Left cardiac atrium (tissue), 4 donors: ENCODE measurements at regions not wholly inside any gene's neighbourhood (a gene's known extent, or its start where the extent isn't known, plus 50 kb on each side); places are given as distances from the start of the nearest gene placed in this dataset.
A peak's percentile ranks its signal among the peaks of the same experiment; 100 is the strongest.
"Not testable (repeated sequence)": the region's sequence is repeated elsewhere in the genome, so short reads cannot be mapped to it uniquely, and the experiment has no call there.

Experiments
- ATAC-seq, 2 donors: fragments of 200-7000 bp; cut with Tn5 transposase; one replicate each; pipeline ENCODE4 v1.9.1; 2020; ENCODE audit warnings: mild to moderate bottlenecking in 2 of 2, moderate library complexity in 2 of 2
- DNase-seq: peaks from one replicate; pipeline ENCODE4 v3.0.0-alpha.2; 2020
- intact Hi-C, 2 donors: fragments of 100-400 bp; cut with DNase I; formaldehyde crosslinking; loops; one replicate each; pipeline versions ENCODE4 v1.14.1 to v1.15.1; 2022 to 2023
- donor health status: DM: no; HTN: yes; CAD: no.
- donor health status: DM: no; HTN: yes; CAD: no; lungs with severe emphysema.
- donor health status: DM: yes; HTN: yes; CAD: no.
- donor health status: Dilated cardiomyopathy.

- intact Hi-C loops, ATAC-seq, DNase-seq: not testable (repeated sequence)
Observed at GRCh38 chr11:126130781-126131180, 68.1 kb upstream of the CDON start.

DNA sequence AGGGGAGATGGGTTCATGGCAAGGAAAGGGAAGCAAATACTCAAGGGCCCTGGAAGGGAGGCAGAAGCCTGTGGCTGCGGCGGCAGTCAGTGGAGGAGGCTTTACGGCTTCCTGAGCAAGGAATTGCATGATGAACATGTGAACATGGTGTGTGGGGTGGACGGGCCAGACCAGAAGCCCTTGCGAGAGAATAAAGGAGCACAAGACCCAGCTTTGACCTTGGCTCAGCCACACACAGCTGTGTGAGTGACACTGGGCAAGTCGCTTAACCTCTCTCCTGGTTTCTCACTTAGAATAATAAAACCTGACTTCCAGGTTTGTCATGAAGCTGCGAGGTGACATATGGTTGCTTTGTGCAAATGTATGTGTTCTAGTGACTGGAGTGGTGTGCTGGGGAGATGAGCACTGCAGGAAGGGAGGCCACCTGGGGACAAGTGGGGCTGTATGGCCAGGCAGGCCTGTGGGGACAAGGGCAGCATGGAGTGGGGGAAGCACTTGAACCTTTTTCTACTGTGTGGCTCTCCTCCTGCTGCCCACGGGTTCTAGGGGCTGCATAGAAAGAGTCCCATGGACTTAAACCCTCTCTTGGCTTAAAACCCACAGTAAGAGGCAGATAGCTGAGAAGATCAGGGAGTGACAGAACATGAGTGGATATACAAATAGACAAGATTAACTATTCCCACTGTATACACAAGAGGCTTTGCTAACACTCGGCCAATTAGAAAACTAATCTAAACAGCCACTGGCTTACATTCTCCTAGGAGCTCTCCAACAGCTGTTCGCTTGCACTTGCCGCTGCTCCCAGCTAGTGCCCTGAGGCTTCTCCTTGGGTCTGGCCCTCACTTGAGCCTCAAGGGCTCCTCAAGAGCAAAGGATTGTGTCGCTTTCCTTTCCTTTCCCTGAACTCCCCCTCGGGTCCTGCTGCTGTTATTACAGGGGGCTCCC lies 67.3 kb upstream of the CDON start:
- DNase-seq: no peak
- intact Hi-C loops: no loop called here
- ATAC-seq: peak in 1 of 2 donors; percentile 17

- DNase-seq (no peak), ATAC-seq (peak; percentile 70 to 78)
- intact Hi-C loops: no loop called here
Observed at GRCh38 chr11:126127898-126128297, 65.2 kb upstream of the CDON start.

- DNase-seq: no peak
- intact Hi-C loops: no loop called here
- peak in 1 of 2 donors; percentile 53 for ATAC-seq
Observed at GRCh38 chr11:126127284-126127845, 64.7 kb upstream of the CDON start.

GRCh38 chr11:126124231-126124661 lies 61.6 kb upstream of the CDON start:
- DNase-seq: no peak
- intact Hi-C loops: no loop called here
- ATAC-seq: no peak

GRCh38 chr11:126123686-126124085 lies 61.0 kb upstream of the CDON start:
- intact Hi-C loops: loop anchor here in 1 of 2 donors (1.0 kb wide), 1 partner anchor 25 kb away; no protein-coding TSS in a partner anchor
- DNase-seq (no peak), ATAC-seq (no peak)

GRCh38 chr11:126122863-126123262 lies 60.2 kb upstream of the CDON start:
- intact Hi-C loops: loop anchor here in 1 of 2 donors (1.0 kb wide), 1 partner anchor 25 kb away; no protein-coding TSS in a partner anchor
- DNase-seq (no peak), ATAC-seq (peak in 1 of 2 donors; percentile 13)

DNA sequence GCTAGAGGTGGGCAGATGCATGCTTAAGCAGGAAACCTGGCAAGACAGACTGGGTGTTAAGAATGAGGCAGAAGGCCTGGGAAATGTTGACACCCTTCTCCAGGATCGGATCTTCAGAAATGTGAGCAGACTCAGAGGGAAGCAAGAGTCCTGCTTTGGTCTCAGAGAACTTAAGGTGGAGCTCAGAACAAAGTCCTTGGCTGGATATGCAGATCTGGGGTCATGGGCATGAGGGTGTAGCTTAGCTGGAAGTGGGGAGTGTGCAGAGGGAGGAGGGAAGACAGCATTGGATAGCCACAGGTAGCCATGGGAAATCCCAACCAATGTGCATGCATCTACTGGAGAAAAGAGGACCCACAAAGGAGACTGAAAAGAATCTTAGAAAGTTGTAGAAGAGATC lies 58.6 kb upstream of the CDON start:
- ATAC-seq (no peak), DNase-seq (no peak)
- intact Hi-C loops: no loop called here

GRCh38 chr11:126118806-126119205 lies 56.1 kb upstream of the CDON start:
- no peak for ATAC-seq
- no peak for DNase-seq
- intact Hi-C loops: no loop called here

DNA sequence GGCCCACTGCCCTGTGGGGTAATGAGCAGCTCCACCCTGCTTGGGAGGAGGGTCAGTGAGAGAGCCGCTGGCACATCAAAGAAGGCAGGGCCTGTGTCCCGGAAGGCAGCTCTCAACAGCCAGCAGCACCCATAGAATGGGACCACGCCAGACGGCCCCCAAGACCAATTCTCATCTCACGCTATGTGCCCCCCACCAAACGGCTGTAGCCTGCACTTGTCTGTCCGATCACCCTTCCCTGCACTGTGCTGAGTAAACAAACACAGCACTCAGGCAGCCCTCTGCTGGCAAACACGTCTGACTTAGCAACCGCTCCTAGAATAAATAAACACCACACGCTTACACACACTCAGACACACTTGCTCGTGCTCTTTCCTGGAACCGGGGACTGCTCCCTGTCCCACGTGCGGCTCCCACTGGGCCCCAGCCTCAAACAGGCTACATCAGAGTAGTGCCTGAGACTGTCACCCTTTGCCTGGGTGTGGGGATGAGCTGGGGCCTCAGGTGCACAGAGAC lies 53.2 kb upstream of the CDON start:
- ATAC-seq (peak; percentile 48 to 73), DNase-seq (peak; percentile 82)
- intact Hi-C loops: loop anchor here in 1 of 2 donors (1.0 kb wide), 1 partner anchor 23 kb away; no protein-coding TSS in a partner anchor

GRCh38 chr11:126115127-126115495 lies 52.4 kb upstream of the CDON start:
- ATAC-seq: peak; percentile 58 to 59
- intact Hi-C loops: no loop called here
- peak; percentile 85 for DNase-seq

DNA sequence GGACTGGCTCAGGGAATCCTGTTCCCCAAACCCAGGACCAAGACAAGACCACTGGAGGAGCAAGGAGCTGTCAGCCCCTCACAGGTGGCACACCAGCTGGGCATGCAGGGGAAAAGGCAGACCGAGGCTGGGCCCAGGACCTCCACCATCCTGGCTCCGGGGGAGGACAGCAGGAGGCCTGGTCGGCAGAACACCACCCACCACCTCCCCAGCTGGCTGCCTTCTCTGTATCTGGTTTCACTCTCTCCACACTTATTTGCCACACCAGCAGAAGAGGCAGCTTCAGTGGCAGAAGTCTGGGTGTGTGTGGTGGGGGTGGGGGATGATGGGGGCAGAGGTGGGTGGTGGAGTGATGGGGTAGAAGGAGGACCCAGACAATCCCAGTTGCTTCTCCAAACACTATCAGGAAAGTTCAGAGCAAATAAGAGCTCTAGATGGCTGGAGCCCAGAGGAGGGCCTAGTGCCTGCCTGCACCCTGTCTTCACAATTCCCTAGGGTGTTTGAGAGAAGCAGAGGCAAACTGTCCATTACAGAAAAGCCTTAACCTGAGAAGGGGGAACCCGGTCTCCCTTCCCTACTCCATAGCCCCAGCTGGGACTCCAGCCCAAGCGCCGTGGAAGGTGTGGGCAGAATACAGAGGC lies 51.9 kb upstream of the CDON start:
- ATAC-seq (peak; percentile 1 to 15), DNase-seq (no peak)
- intact Hi-C loops: no loop called here

- DNase-seq: no peak
- peak in 1 of 2 donors; percentile 2 for ATAC-seq
- intact Hi-C loops: no loop called here
Observed at GRCh38 chr11:126113963-126114362, 51.3 kb upstream of the CDON start.

GRCh38 chr11:126113515-126113957 lies 50.9 kb upstream of the CDON start:
- DNase-seq: peak; percentile 93
- ATAC-seq: peak; percentile 85 to 89
- intact Hi-C loops: no loop called here

- DNase-seq: no peak
- ATAC-seq: no peak
- intact Hi-C loops: no loop called here
Observed at GRCh38 chr11:126113012-126113411, 50.3 kb upstream of the CDON start.

- ATAC-seq: peak in 1 of 2 donors; percentile 1
- intact Hi-C loops: no loop called here
- DNase-seq: peak; percentile 71
Observed at GRCh38 chr11:126112547-126112946, 49.9 kb upstream of the CDON start.
